NCI-H524 treated with DMSO at 0.1 percent for 48 hours (cell line): ENCODE measurements at regions not wholly inside any gene's neighbourhood (a gene's known extent, or its start where the extent isn't known, plus 50 kb on each side); places are given as distances from the start of the nearest gene placed in this dataset.

ENCODE experiments used
- DNase-seq: peaks from one replicate; lab custom pipeline; 2025; lab: John Stamatoyannopoulos, UW

GRCh38 chr5:7955476-7955875 is 86.5 kb downstream of the MTRR start:
- DNase-seq: no peak

GRCh38 chr5:7957329-7957728 is 88.4 kb downstream of the MTRR start:
- DNase-seq: no peak

GRCh38 chr5:7960142-7960541 is 91.2 kb downstream of the MTRR start:
- no peak for DNase-seq

GRCh38 chr5:7961540-7961939 is 92.6 kb downstream of the MTRR start:
- DNase-seq: no peak

- no peak for DNase-seq
These were observed 101.9 kb downstream of the MTRR start for GRCh38 chr5:7970816-7971215.

GRCh38 chr5:7976411-7977190 is 107.7 kb downstream of the MTRR start:
- no peak for DNase-seq

GRCh38 chr5:7978114-7978513 is 109.2 kb downstream of the MTRR start:
- DNase-seq: no peak

- no peak for DNase-seq
These were observed 110.0 kb downstream of the MTRR start for GRCh38 chr5:7978991-7979390.

GRCh38 chr5:7980881-7981280 is 111.9 kb downstream of the MTRR start:
- no peak for DNase-seq

- no peak for DNase-seq
These were observed 114.5 kb downstream of the MTRR start for GRCh38 chr5:7983433-7983832.

- no peak for DNase-seq
These were observed 122.3 kb downstream of the MTRR start for GRCh38 chr5:7991125-7991821.

- no peak for DNase-seq
These were observed 126.8 kb downstream of the MTRR start for GRCh38 chr5:7995688-7996294.

GRCh38 chr5:8005416-8005815 is 136.5 kb downstream of the MTRR start:
- no peak for DNase-seq

- DNase-seq: no peak
These were observed 143.4 kb downstream of the MTRR start for GRCh38 chr5:8012131-8012977.

- no peak for DNase-seq
These were observed 145.2 kb downstream of the MTRR start for GRCh38 chr5:8013948-8014710.

GRCh38 chr5:8019719-8020218 is 150.8 kb downstream of the MTRR start:
- no peak for DNase-seq

GRCh38 chr5:8020861-8021514 is 152.0 kb downstream of the MTRR start:
- no peak for DNase-seq

GRCh38 chr5:8028243-8028642 is 159.3 kb downstream of the MTRR start:
- DNase-seq: no peak

GRCh38 chr5:8033261-8033660 is 164.3 kb downstream of the MTRR start:
- no peak for DNase-seq

GRCh38 chr5:8034852-8035251 is 165.9 kb downstream of the MTRR start:
- DNase-seq: no peak

- DNase-seq: no peak
These were observed 180.0 kb downstream of the MTRR start for GRCh38 chr5:8048920-8049319.
